CD4-positive, alpha-beta T cell treated with Interleukin-1 beta for 1 hour (primary cell): ENCODE measurements at regions not wholly inside any gene's neighbourhood (a gene's known extent, or its start where the extent isn't known, plus 50 kb on each side); places are given as distances from the start of the nearest gene placed in this dataset.

Source experiments
- DNase-seq, 2 donors: peaks; one replicate each; pipeline ENCODE4 v3.0.0-alpha.2; 2020 to 2022

- no peak for DNase-seq
These were observed 89.1 kb downstream of the HS1BP3 start for GRCh38 chr2:20561637-20562454.

GRCh38 chr2:20562540-20563225 lies 88.2 kb downstream of the HS1BP3 start:
- DNase-seq, result no peak

GRCh38 chr2:20563251-20563650 lies 87.6 kb downstream of the HS1BP3 start:
- no peak for DNase-seq

GRCh38 chr2:20563833-20564232 lies 87.1 kb downstream of the HS1BP3 start:
- DNase-seq, result no peak

- DNase-seq, result no peak
These were observed 85.7 kb downstream of the HS1BP3 start for GRCh38 chr2:20565101-20565622.

GRCh38 chr2:20565623-20566236 lies 85.2 kb downstream of the HS1BP3 start:
- no peak for DNase-seq

- no peak for DNase-seq
These were observed 84.6 kb downstream of the HS1BP3 start for GRCh38 chr2:20566331-20566730.

GRCh38 chr2:20567159-20567925 lies 83.6 kb downstream of the HS1BP3 start:
- no peak for DNase-seq
